Endothelial cell (in vitro differentiated cells): ENCODE measurements at regions not wholly inside any gene's neighbourhood (a gene's known extent, or its start where the extent isn't known, plus 50 kb on each side); places are given as distances from the start of the nearest gene placed in this dataset.
"Not testable (repeated sequence)": the region's sequence is repeated elsewhere in the genome, so short reads cannot be mapped to it uniquely, and the experiment has no call there.

Source experiments
- DNase-seq: peaks from one replicate; pipeline ENCODE4 v3.0.0; 2021; ENCODE audit warnings: low spot score
- H3K27ac Mint-ChIP-seq: one replicate; pipeline ENCODE4 v1.8.0; 2021; ENCODE audit warnings: mixed read lengths, inconsistent platforms; ENCODE audit not compliant: unreplicated experiment
- H3K27me3 Mint-ChIP-seq: one replicate; pipeline ENCODE4 v1.8.0; 2021; ENCODE audit warnings: mild to moderate bottlenecking, moderate library complexity, mixed read lengths, inconsistent platforms; ENCODE audit not compliant: unreplicated experiment
- H3K36me3 Mint-ChIP-seq: one replicate; pipeline ENCODE4 v1.8.0; 2021; ENCODE audit warnings: mild to moderate bottlenecking, low read depth, mixed read lengths, inconsistent platforms; ENCODE audit not compliant: unreplicated experiment
- H3K4me1 Mint-ChIP-seq: one replicate; pipeline ENCODE4 v1.8.0; 2021; ENCODE audit warnings: mild to moderate bottlenecking, mixed read lengths, inconsistent platforms; ENCODE audit not compliant: unreplicated experiment
- H3K4me3 Mint-ChIP-seq: one replicate; pipeline ENCODE4 v1.8.0; 2021; ENCODE audit warnings: mild to moderate bottlenecking, mixed read lengths, inconsistent platforms; ENCODE audit not compliant: unreplicated experiment
- H3K9me3 Mint-ChIP-seq: one replicate; pipeline ENCODE4 v1.8.0; 2021; ENCODE audit warnings: mixed read lengths, inconsistent platforms; ENCODE audit not compliant: unreplicated experiment
- TF ChIP-seq, protein P1 (sequence below): fragments of 200-600 bp; sonication (generic); IDR thresholded peaks from one replicate; pipeline ENCODE4 v1.5.0; 2021; ENCODE audit warnings: antibody characterized with exemption; ENCODE audit not compliant: unreplicated experiment

DNA sequence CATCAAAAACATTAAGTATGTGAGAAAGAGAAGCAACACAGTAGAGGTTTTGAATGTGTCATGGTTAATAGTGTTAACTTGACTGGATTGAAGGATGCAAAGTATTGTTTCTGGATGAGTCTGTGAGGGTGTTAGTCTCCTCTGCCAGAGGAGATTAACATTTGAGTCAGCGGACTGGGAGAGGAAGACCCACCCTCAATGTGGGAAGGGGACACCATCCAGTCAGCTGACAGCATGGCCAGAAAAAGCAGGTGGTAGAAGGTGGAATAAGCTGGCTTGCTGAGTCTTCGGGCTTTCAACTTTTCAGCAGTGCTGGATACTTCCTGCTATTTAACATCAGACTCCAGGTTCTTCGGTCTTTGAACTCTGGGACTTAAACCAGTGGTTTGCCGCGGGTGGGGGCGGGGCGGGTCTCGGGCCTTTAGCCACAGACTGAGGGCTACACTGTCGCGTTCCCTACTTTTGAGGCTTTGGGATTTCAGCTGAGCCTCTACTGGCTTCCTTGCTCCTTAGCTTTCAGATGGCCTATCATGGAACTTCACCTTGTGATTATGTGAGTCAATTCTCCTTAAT is 309.9 kb upstream of the ST8SIA4 start:
- no peaks in the 10 kb centered on the region for H3K4me1 Mint-ChIP-seq
- no peak overlapping the region for H3K4me3 Mint-ChIP-seq
- DNase-seq: no peak
- no peaks in the 10 kb centered on the region for H3K9me3 Mint-ChIP-seq
- no peak overlapping the region for H3K27ac Mint-ChIP-seq
- H3K36me3 Mint-ChIP-seq: no peaks in the 10 kb centered on the region
- TF ChIP-seq, protein P1, sequence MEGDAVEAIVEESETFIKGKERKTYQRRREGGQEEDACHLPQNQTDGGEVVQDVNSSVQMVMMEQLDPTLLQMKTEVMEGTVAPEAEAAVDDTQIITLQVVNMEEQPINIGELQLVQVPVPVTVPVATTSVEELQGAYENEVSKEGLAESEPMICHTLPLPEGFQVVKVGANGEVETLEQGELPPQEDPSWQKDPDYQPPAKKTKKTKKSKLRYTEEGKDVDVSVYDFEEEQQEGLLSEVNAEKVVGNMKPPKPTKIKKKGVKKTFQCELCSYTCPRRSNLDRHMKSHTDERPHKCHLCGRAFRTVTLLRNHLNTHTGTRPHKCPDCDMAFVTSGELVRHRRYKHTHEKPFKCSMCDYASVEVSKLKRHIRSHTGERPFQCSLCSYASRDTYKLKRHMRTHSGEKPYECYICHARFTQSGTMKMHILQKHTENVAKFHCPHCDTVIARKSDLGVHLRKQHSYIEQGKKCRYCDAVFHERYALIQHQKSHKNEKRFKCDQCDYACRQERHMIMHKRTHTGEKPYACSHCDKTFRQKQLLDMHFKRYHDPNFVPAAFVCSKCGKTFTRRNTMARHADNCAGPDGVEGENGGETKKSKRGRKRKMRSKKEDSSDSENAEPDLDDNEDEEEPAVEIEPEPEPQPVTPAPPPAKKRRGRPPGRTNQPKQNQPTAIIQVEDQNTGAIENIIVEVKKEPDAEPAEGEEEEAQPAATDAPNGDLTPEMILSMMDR: no peak
- peaks cover 2% of the 10 kb centered on the region for H3K27me3 Mint-ChIP-seq

DNA sequence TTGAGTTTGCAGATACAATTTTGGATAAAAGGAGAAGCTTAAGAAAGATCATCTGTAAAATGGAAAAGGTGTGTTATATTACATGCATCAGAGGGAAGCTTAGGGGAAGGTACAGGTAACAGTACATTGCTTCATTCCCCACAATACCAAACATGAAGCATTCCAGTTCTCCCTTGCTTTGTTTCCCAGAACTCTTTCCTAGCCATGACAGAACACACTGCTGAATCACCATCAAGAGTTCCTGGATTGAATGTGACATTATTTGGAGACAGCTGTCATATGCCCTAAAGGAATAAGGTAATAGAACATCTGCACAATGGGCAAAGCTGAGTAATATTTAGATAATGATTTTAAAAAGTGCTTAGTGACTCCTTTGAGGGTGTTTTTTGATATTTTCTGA is 303.5 kb upstream of the ST8SIA4 start:
- Mint-ChIP-seq H3K36me3 (no peaks in the 10 kb centered on the region), H3K4me3 (no peak overlapping the region), H3K27ac (no peak overlapping the region), H3K4me1 (no peaks in the 10 kb centered on the region), H3K27me3 (peaks cover 2% of the 10 kb centered on the region), H3K9me3 (no peaks in the 10 kb centered on the region)
- no peak for DNase-seq
- TF ChIP-seq, protein P1: no peak

DNA sequence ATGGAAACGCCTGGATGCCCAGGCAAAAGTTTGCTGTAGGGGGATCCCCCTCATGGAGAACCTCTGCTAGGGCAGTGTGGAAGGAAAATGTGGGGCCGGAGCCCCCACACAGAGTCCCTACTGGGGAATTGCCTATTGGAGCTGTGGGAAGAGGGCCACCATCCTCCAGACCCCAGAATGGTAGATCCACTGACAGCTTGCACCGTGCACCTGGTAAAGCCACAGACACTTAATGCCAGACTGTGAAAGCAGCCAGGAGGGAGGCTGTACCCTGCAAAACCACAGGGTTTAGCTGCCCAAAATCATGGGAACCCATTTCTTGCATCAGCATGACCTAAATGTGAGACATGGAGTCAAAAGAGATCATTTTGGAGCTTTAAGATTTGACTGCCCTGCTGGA is 302.0 kb upstream of the ST8SIA4 start:
- H3K36me3 Mint-ChIP-seq, H3K4me3 Mint-ChIP-seq, H3K9me3 Mint-ChIP-seq, DNase-seq, H3K4me1 Mint-ChIP-seq, H3K27ac Mint-ChIP-seq, H3K27me3 Mint-ChIP-seq: not testable (repeated sequence)

DNA sequence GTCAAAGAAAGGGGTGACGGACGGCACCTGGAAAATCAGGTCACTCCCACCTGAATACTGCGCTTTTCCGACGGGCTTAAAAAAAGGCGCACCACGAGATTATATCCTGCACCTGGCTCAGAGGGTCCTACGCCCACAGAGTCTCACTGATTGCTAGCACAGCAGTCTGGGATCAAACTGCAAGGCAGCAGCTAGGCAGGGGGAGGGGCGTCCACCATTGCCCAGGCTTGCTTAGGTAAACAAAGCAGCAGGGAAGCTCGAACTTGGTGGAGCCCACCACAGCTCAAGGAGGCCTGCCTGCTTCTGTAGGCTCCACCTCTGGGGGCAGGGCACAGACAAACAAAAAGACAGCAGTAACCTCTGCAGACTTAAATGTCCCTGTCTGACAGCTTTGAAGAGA is 277.3 kb upstream of the ST8SIA4 start:
- H3K27ac Mint-ChIP-seq, H3K27me3 Mint-ChIP-seq, H3K9me3 Mint-ChIP-seq, H3K4me1 Mint-ChIP-seq, H3K36me3 Mint-ChIP-seq, H3K4me3 Mint-ChIP-seq, DNase-seq: not testable (repeated sequence)

DNA sequence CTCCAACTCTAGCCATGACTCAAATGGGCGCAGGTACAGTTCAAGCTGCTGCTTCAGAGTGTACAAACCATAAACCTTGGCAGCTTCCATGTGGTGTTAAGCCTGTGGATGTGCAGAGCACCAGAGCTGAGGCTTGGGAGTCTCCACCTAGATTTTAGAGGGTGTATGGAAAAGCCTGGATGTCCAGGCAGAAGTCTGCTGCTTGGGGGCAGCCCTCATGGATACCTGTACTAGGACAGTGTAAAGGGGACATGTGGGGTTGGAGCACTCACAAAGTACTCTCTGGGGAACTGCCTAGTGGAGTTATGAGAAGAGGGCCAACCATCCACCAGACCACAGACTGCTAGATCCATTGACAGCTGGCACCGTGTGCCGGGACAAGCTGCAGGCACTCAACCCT is 273.5 kb upstream of the ST8SIA4 start:
- Mint-ChIP-seq H3K4me1 (no peaks in the 10 kb centered on the region), H3K27me3 (peaks cover 1% of the 10 kb centered on the region), H3K4me3 (no peak overlapping the region), H3K36me3 (peaks cover 5% of the 10 kb centered on the region), H3K9me3 (peaks cover 6% of the 10 kb centered on the region), H3K27ac (no peak overlapping the region)
- TF ChIP-seq, protein P1: no peak
- DNase-seq: no peak

DNA sequence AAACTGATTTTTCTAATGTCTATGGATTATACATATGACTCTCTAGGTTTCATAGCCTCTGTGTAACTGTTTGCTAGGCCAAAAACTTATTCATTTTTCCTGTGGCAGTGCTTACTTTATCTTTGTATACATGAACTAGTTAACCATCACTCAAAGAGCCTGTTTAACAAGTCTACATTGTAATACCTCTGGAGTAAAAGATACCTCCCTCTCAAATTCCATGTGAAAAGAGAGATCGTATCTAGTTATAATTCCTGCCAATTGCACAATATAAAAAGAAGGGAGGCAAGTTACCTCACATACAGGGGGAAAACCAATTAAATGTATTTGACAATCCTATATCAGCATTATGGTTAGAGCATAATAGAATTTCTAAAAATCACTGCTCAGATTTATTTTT is 271.9 kb upstream of the ST8SIA4 start:
- Mint-ChIP-seq H3K4me3 (no peak overlapping the region), H3K36me3 (peaks cover 5% of the 10 kb centered on the region), H3K9me3 (peaks cover 6% of the 10 kb centered on the region), H3K27me3 (peaks cover 1% of the 10 kb centered on the region), H3K27ac (no peak overlapping the region), H3K4me1 (no peaks in the 10 kb centered on the region)
- no peak for DNase-seq
- TF ChIP-seq, protein P1: no peak
